WI38 (cell line): ENCODE measurements at regions not wholly inside any gene's neighbourhood (a gene's known extent, or its start where the extent isn't known, plus 50 kb on each side); places are given as distances from the start of the nearest gene placed in this dataset.

Source experiments
- H3K4me3 ChIP-seq: 2 replicates; pipeline ENCODE4 v1.5.1; 2011; ENCODE audit warnings: low read depth, mild to moderate bottlenecking, control low read depth, low read length
- CTCF ChIP-seq: IDR thresholded peaks from 2 replicates; pipeline ENCODE4 v1.5.1; 2012; ENCODE audit warnings: low read depth, mild to moderate bottlenecking, control low read depth, low read length

GRCh38 chr4:19615086-19615689 is 636.5 kb upstream of the SLIT2 start:
- H3K4me3 ChIP-seq = no peak overlapping the region
- TF ChIP-seq CTCF = no peak

GRCh38 chr4:19614171-19614570 is 637.5 kb upstream of the SLIT2 start:
- no peak overlapping the region for H3K4me3 ChIP-seq
- TF ChIP-seq CTCF = no peak

- TF ChIP-seq CTCF = no peak
- H3K4me3 ChIP-seq = no peak overlapping the region
Measured at GRCh38 chr4:19596342-19596741, 655.4 kb upstream of the SLIT2 start.

- no peak overlapping the region for H3K4me3 ChIP-seq
- no peak for TF ChIP-seq CTCF
Measured at GRCh38 chr4:19592391-19592790, 659.3 kb upstream of the SLIT2 start.

- no peak overlapping the region for H3K4me3 ChIP-seq
- TF ChIP-seq CTCF = no peak
Measured at GRCh38 chr4:19583827-19584569, 667.7 kb upstream of the SLIT2 start.

GRCh38 chr4:19580095-19580494 is 671.6 kb upstream of the SLIT2 start:
- no peak for TF ChIP-seq CTCF
- no peak overlapping the region for H3K4me3 ChIP-seq

- no peak for TF ChIP-seq CTCF
- no peak overlapping the region for H3K4me3 ChIP-seq
Measured at GRCh38 chr4:19579608-19580007, 672.1 kb upstream of the SLIT2 start.
